Kidney (tissue), 13 donors: ENCODE measurements at regions not wholly inside any gene's neighbourhood (a gene's known extent, or its start where the extent isn't known, plus 50 kb on each side); places are given as distances from the start of the nearest gene placed in this dataset.

Source experiments
- DNase-seq, 5 donors: peaks; one replicate each; pipeline ENCODE4 v3.0.0-alpha.2; 2013 to 2020
- FAIRE-seq: peaks from 2 replicates; lab custom pipeline; 2012; peaks lifted over from hg19 to GRCh38; lab: Jason Lieb, UNC
- H3K27ac ChIP-seq, 2 donors: one replicate each; pipeline ENCODE4 v1.7.0; 2013; ENCODE audit warnings: low read depth in 2 of 2, low read length in 2 of 2, inconsistent platforms in 1 of 2
- H3K27me3 ChIP-seq: one replicate; pipeline ENCODE4 v1.7.1; 2013; ENCODE audit warnings: low read length, inconsistent platforms; ENCODE audit not compliant: control insufficient read depth, insufficient read depth
- H3K36me3 ChIP-seq, 3 donors: one replicate each; pipeline versions ENCODE4 v1.7.0 to v1.7.1; 2013; ENCODE audit warnings: low read length in 3 of 3, control low read depth in 1 of 3, inconsistent platforms in 1 of 3; ENCODE audit not compliant: insufficient read depth in 3 of 3, control insufficient read depth in 2 of 3
- H3K4me1 ChIP-seq, 3 donors: one replicate each; pipeline versions ENCODE4 v1.7.0 to v1.7.1; 2013; ENCODE audit warnings: low read length in 3 of 3, inconsistent platforms in 1 of 3, low read depth in 1 of 3; ENCODE audit not compliant: control insufficient read depth in 2 of 3, insufficient read depth in 2 of 3
- H3K4me3 ChIP-seq, 3 donors: one replicate each; pipeline versions ENCODE4 v1.7.0 to v1.8.1; 2013; ENCODE audit warnings: low read length in 3 of 3, control low read depth in 1 of 3, inconsistent platforms in 1 of 3
- H3K9ac ChIP-seq, 3 donors: one replicate each; pipeline versions ENCODE4 v1.7.0 to v1.7.1; 2013; ENCODE audit warnings: low read length in 3 of 3, control low read depth in 1 of 3, inconsistent platforms in 1 of 3
- H3K9me3 ChIP-seq, 3 donors: one replicate each; pipeline versions ENCODE4 v1.7.0 to v1.7.1; 2013; ENCODE audit warnings: low read length in 3 of 3, control low read depth in 1 of 3, inconsistent platforms in 1 of 3; ENCODE audit not compliant: control insufficient read depth in 2 of 3, insufficient read depth in 1 of 3
- intact Hi-C: fragments of 100-400 bp; cut with DNase I; formaldehyde crosslinking; loops from one replicate; pipeline ENCODE4 v1.11.1; 2022
- TF ChIP-seq, protein P1 (sequence below): IDR thresholded peaks from 3 replicates; pipeline ENCODE4 v1.5.1; 2012; ENCODE audit warnings: mild to moderate bottlenecking, moderate library complexity, borderline replicate concordance; ENCODE audit not compliant: insufficient read depth; ENCODE audit errors: extremely low read depth
- donor health status: control.
- donor health status: control.
- donor health status: control.
- donor health status: control.
- donor health status: control.
- donor health status: DM: yes; HTN: yes; CAD: no.
- donor health status: Normal renal cell carcinoma (clear cell type).

DNA sequence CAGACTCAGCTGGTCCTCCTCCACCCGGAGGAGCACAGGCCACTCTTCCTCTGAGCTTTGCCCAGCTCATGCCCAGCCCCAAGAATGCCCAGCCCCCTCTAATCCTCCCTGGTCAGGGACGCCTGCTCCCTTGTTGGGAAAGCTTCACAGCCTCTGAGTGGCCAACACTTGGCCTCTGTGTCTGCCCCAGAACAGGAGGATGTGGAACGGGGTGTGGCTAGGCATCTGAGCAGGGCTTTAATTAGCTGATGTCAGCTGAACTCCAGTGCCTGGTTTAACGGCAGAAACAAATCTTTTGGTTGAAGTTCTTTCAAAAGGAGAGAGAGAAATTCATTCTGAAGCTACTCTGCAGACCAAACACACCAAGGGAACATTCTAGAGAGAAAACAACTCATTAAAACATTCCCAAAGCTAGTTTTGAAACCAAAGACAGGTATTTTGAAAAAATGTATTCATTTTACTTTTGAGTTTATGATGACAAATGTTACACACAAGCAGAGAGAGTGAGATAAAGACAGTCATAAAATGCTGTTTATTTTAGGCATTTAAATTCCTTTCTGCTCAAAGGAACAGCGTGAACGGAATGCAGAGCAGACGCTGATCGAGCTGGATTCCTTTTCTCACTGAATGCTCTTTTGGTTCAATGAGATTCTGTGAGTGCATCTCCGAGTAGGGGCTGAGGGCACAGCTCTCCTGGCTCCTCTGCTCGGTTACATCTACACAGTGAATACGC is 63.8 kb downstream of the RTP5 start:
- no peak overlapping the region for H3K4me3 ChIP-seq
- no peak for FAIRE-seq
- H3K27me3 ChIP-seq, result no peaks in the 10 kb centered on the region
- no peak overlapping the region for H3K9ac ChIP-seq
- H3K9me3 ChIP-seq, result no peaks in the 10 kb centered on the region
- peaks cover 0 to 4% (median 4%) of the 10 kb centered on the region in 3 donors for H3K4me1 ChIP-seq
- intact Hi-C loops, result no loop called here
- DNase-seq, result peak in 3 of 5 donors; percentile 26 to 69 (median 43)
- TF ChIP-seq, protein P1, sequence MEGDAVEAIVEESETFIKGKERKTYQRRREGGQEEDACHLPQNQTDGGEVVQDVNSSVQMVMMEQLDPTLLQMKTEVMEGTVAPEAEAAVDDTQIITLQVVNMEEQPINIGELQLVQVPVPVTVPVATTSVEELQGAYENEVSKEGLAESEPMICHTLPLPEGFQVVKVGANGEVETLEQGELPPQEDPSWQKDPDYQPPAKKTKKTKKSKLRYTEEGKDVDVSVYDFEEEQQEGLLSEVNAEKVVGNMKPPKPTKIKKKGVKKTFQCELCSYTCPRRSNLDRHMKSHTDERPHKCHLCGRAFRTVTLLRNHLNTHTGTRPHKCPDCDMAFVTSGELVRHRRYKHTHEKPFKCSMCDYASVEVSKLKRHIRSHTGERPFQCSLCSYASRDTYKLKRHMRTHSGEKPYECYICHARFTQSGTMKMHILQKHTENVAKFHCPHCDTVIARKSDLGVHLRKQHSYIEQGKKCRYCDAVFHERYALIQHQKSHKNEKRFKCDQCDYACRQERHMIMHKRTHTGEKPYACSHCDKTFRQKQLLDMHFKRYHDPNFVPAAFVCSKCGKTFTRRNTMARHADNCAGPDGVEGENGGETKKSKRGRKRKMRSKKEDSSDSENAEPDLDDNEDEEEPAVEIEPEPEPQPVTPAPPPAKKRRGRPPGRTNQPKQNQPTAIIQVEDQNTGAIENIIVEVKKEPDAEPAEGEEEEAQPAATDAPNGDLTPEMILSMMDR, result no peak
- H3K27ac ChIP-seq, result no peak overlapping the region
- H3K36me3 ChIP-seq, result no peaks in the 10 kb centered on the region

DNA sequence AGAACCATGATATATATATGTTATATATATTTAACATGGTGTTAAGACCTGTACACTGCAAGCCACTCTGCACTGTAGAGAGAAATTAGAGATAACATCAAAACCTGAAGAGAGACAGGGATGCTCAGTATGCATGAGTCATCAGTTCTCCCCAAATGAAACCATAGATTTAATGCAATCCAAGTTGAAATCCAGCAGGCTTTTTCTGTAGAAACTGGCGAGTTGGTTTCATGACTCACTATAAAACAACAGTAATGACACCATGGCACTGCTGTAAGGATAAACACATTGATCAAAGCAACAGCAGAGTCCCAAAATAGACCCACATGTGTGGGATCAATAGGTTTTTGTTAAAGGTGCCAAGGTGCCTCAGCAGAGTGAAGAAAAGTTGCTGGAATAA is 65.8 kb downstream of the RTP5 start:
- H3K36me3 ChIP-seq, result no peaks in the 10 kb centered on the region
- DNase-seq (no peak), FAIRE-seq (no peak)
- intact Hi-C loops, result no loop called here
- H3K4me1 ChIP-seq, result peaks cover 0 to 4% (median 4%) of the 10 kb centered on the region in 3 donors
- H3K27me3 ChIP-seq, result no peaks in the 10 kb centered on the region
- TF ChIP-seq, protein P1, result no peak
- H3K9ac ChIP-seq, result no peak overlapping the region
- no peaks in the 10 kb centered on the region for H3K9me3 ChIP-seq
- H3K27ac ChIP-seq, result no peak overlapping the region
- no peak overlapping the region for H3K4me3 ChIP-seq

DNA sequence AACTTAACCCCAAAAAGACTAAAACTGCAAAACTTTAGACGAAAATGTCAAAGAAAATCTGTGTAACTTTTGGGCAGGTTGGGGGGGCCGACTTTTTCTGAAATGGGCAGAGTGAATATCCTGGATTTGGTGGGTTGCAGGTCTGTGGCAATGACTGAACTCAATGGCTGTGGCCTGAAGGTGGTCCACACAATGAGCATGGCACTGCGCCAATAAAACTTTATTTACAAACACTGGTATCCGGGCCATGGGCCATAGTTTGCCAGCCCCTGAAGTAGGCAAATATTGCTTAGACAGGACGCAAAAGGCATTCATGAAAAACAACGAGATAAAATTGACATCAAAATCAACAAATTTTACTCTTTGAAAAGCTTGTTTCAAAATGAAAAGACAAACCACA is 66.2 kb downstream of the RTP5 start:
- intact Hi-C loops, result no loop called here
- Histone ChIP-seq H3K36me3 (no peaks in the 10 kb centered on the region), H3K9ac (no peak overlapping the region), H3K9me3 (no peaks in the 10 kb centered on the region), H3K27me3 (no peaks in the 10 kb centered on the region), H3K4me1 (peaks cover 0 to 4% (median 4%) of the 10 kb centered on the region in 3 donors), H3K27ac (no peak overlapping the region), H3K4me3 (no peak overlapping the region)
- TF ChIP-seq, protein P1, result no peak
- DNase-seq (no peak), FAIRE-seq (no peak)
